ENCODE measurements at regions not wholly inside any gene's neighbourhood (a gene's known extent, or its start where the extent isn't known, plus 50 kb on each side); places are given as distances from the start of the nearest gene placed in this dataset.

GRCh38 chr11:127795326-127795725 lies 792.0 kb downstream of the ETS1 start:
- H2BK5ac ChIP-seq (ENCODE audit: low read depth, low read length, poor library complexity, severe bottlenecking): no peak overlapping the region
- H4K20me1 ChIP-seq (ENCODE audit: insufficient read depth, low read length): no peaks in the 10 kb centered on the region
- H2AK5ac ChIP-seq (ENCODE audit: low read depth, low read length): no peak overlapping the region
- H3K9me3 ChIP-seq (ENCODE audit: control insufficient read depth, insufficient read depth, low read length): no peaks in the 10 kb centered on the region
- POLR2A ChIA-PET (ENCODE audit: unreplicated experiment): no interaction called here
- in situ Hi-C loops (cut with MboI; ENCODE audit: low sequenced_read_pairs): no loop called here
- dilution Hi-C loops (cut with HindIII; ENCODE audit: low sequenced_read_pairs, unreplicated experiment): no loop called here
- H3K14ac ChIP-seq (replicated peaks; ENCODE audit: low read depth, low read length): no peak overlapping the region
- H3K4me2 ChIP-seq (ENCODE audit: low read depth, low read length): no peak overlapping the region
- H3K27ac ChIP-seq (ENCODE audit: insufficient read depth, low read length): no peak overlapping the region
- intact Hi-C loops (cut with micrococcal nuclease): no loop called here
- no peaks in the 10 kb centered on the region for H3K79me1 ChIP-seq (ENCODE audit: low read depth in 1 of 2, low read length in 2 of 2)
- H2AFZ ChIP-seq (replicated peaks; ENCODE audit: low read length, poor library complexity): no peak overlapping the region
- H4K5ac ChIP-seq (ENCODE audit: low read depth, low read length): no peak overlapping the region
- no peak overlapping the region for H3K23ac ChIP-seq (ENCODE audit: low read depth, low read length)
- no peak overlapping the region for H3K4me3 ChIP-seq (ENCODE audit: insufficient read depth, low read depth, low read length)
- H2BK20ac ChIP-seq (ENCODE audit: low read depth, low read length): no peak overlapping the region
- H3K18ac ChIP-seq (ENCODE audit: low read depth, low read length): no peak overlapping the region
- no peak overlapping the region for H3K4ac ChIP-seq (ENCODE audit: low read depth, low read length)
- H4K8ac ChIP-seq (ENCODE audit: low read depth in 2 of 2, low read length in 2 of 2): no peak overlapping the region
- no peak overlapping the region for H3K9ac ChIP-seq (ENCODE audit: low read depth, low read length)
- no peaks in the 10 kb centered on the region; the same call in 1 of the 2 replicates for H3K27me3 ChIP-seq (ENCODE audit: control insufficient read depth, insufficient read depth, low read length)
- no TSS peak for BruUV-seq (replicated peaks)
- H3K36me3 ChIP-seq (ENCODE audit: control insufficient read depth, insufficient read depth, low read length): no peaks in the 10 kb centered on the region
- CTCF ChIA-PET: no interaction called here
- H4K91ac ChIP-seq (ENCODE audit: insufficient read depth, low read depth, low read length): no peak overlapping the region
- no peaks in the 10 kb centered on the region for H3K4me1 ChIP-seq (ENCODE audit: control insufficient read depth, insufficient read depth, low read length)
- no peak for DNase-seq
- no peaks in the 10 kb centered on the region for H3K9me1 ChIP-seq (ENCODE audit: insufficient read depth, low read length)
- TF ChIP-seq RCOR1 (IDR thresholded peaks at IDR 0.05; ENCODE audit: insufficient replicate concordance, low read length) (no peak), RAD21 (IDR thresholded peaks at IDR 0.05; ENCODE audit: low read length) (no peak), SMC3 (IDR thresholded peaks at IDR 0.05; ENCODE audit: low read depth, low read length) (no peak), CHD1 (IDR thresholded peaks at IDR 0.05; ENCODE audit: low read depth, low read length) (no peak), MAFK (IDR thresholded peaks at IDR 0.05; ENCODE audit: low read depth, low read length) (no peak), FOS (IDR thresholded peaks at IDR 0.05; ENCODE audit: low read depth, low read length) (no peak), MXI1 (IDR thresholded peaks at IDR 0.05; ENCODE audit: borderline replicate concordance, low read depth, low read length) (no peak), POLR2A (IDR thresholded peaks at IDR 0.05; ENCODE audit: low read depth, low read length) (no peak), CEBPB (IDR thresholded peaks at IDR 0.05; ENCODE audit: low read depth, low read length) (no peak), MAZ (IDR thresholded peaks at IDR 0.05; ENCODE audit: borderline replicate concordance, low read depth, low read length) (no peak)
- H3K56ac ChIP-seq (ENCODE audit: extremely low read depth, insufficient read depth, low read length): no peak overlapping the region
- H2BK15ac ChIP-seq (ENCODE audit: low read depth, low read length): no peak overlapping the region
- H2AK9ac ChIP-seq (replicated peaks; ENCODE audit: low read depth, low read length, poor library complexity): no peak overlapping the region
- no peak overlapping the region for H2BK120ac ChIP-seq (ENCODE audit: low read depth, low read length)
- ATAC-seq (ENCODE audit: low read depth): no peak
